ENCODE measurements at regions not wholly inside any gene's neighbourhood (a gene's known extent, or its start where the extent isn't known, plus 50 kb on each side); places are given as distances from the start of the nearest gene placed in this dataset.
A peak's percentile ranks its signal among the peaks of the same experiment; 100 is the strongest.

DNA sequence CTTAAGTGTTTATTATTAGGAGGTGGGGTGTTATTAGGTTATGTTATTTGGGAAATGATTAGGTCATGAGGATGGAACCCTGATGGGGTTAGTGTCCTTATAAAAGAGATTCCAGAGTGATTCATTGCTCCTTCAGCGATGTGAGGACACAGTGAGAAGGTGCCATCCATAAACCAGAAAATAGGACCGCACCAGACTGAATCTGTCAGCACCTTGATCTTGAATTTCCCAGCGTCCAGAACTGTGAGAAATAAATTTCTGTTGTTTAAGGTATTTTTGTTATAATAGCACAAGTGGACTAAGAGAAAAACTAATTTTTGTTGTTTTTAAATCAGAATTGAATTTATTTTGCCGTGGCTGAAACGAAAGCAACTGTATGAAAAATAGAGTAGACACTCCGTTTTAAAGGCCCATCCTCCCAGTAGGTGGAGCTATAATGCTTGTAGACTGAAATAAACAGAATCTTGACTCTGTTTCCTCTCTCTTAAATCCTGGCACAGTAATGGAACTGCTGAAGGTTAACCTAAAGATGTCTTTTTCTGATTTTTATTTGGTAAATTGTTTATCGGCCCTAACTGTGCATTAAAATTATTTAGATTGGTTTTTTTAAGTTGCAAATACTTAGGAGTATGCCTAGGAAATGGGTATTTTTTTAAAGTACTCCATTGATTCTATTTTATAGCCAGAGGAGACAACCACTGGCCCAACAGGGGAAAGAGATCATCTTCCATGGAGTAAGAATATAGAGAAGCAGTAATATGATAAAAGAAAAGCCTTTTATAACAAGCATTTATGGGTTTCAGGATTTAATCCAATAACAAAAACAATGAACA is 133.2 kb upstream of the ADAMTS3 start:
- TF ChIP-seq CTCF (conservative IDR thresholded peaks at IDR 0.05) (peak; percentile 83), ZFX (IDR thresholded peaks at IDR 0.05) (no peak)
